Central memory CD8-positive, alpha-beta T cell (primary cell): ENCODE measurements at regions not wholly inside any gene's neighbourhood (a gene's known extent, or its start where the extent isn't known, plus 50 kb on each side); places are given as distances from the start of the nearest gene placed in this dataset.

ENCODE experiments used
- ATAC-seq: fragments of 150-1000 bp; cut with Tn5 transposase; replicated peaks from 2 replicates; pipeline ENCODE4 v1.10.0; 2022; ENCODE audit warnings: mild to moderate bottlenecking, moderate FRiP score, moderate number of reproducible peaks; ENCODE audit not compliant: poor library complexity, severe bottlenecking; ENCODE audit errors: extremely low read depth
- DNase-seq, 2 donors: peaks; one replicate each; pipeline ENCODE4 v3.0.0; 2021; ENCODE audit warnings: low spot score in 2 of 2
- H3K27ac Mint-ChIP-seq: one replicate; pipeline ENCODE4 v1.8.0; 2022; ENCODE audit warnings: low read depth, mild to moderate bottlenecking, moderate library complexity, mixed read lengths
- H3K27me3 Mint-ChIP-seq: one replicate; pipeline ENCODE4 v1.8.0; 2022; ENCODE audit warnings: mixed read lengths
- H3K36me3 Mint-ChIP-seq: one replicate; pipeline ENCODE4 v1.8.0; 2022; ENCODE audit warnings: mild to moderate bottlenecking, moderate library complexity, mixed read lengths; ENCODE audit not compliant: insufficient read depth
- H3K4me1 Mint-ChIP-seq: one replicate; pipeline ENCODE4 v1.8.0; 2022; ENCODE audit warnings: mixed read lengths
- H3K4me3 Mint-ChIP-seq: one replicate; pipeline ENCODE4 v1.8.0; 2022; ENCODE audit warnings: mild to moderate bottlenecking, moderate library complexity, mixed read lengths
- H3K9me3 Mint-ChIP-seq: one replicate; pipeline ENCODE4 v1.8.0; 2022; ENCODE audit warnings: mixed read lengths

DNA sequence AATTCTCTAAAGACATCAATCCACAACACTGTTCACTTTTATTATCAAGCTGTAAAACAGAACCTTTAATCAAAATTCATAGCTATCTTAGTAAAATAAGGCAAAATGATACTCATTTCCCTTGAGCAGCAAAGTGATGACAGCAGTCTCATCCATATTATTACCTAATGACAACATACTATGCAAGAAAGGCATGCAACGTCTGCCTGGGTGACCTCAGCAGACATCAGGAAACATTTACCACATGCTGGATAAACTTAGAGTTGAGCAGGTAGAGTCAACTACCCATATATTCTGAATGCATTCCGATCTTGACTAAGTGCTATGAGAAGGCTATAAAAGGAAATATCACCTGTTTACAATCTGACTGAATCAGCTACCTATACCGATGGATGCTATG is 145.1 kb downstream of the SIPA1L2 start:
- no peak for ATAC-seq
- Mint-ChIP-seq H3K4me3 (no peak overlapping the region), H3K9me3 (no peaks in the 10 kb centered on the region), H3K36me3 (peaks cover 4% of the 10 kb centered on the region), H3K27me3 (no peaks in the 10 kb centered on the region), H3K4me1 (no peaks in the 10 kb centered on the region), H3K27ac (no peak overlapping the region)
- no peak for DNase-seq

DNA sequence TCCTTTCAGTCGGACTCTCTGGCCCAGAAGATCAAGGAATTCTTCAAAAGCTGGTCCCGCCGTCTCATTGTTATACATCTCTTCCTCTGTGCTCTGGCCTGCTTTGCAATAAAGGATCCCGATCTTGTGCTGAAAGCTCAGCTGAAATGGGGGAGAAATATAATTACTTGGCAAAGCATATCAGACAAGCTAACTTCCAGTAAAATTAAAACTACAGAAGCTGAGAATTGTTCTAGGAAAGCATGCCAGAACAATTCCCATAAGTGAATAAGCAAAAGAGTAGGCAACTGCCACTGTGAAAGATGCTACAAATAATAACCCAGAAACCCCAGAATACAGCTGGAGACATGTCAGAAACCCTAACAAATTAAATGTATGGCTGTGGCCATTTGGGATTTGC is 146.1 kb downstream of the SIPA1L2 start:
- Mint-ChIP-seq H3K9me3 (no peaks in the 10 kb centered on the region), H3K27me3 (no peaks in the 10 kb centered on the region), H3K27ac (no peak overlapping the region), H3K4me3 (no peak overlapping the region), H3K4me1 (no peaks in the 10 kb centered on the region), H3K36me3 (peaks cover 4% of the 10 kb centered on the region)
- ATAC-seq: no peak
- DNase-seq: no peak

DNA sequence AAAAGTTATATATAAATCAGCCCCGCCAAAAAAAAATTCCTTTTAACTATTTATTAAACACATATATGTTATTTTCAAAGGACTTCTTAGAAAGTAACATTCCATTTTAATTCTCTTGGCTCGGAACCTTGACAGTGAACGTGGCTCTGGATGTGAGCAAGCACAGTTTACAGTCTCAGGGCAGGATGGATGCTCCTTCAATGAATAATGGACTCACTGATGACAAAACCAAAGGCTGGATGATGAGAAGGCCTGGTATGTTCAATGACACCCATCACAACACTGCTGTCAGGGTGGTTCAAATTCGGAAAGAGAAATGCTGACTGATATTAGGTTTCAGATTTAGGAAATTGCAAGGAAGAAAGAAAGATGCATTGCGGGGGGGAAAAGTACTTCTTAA is 148.8 kb downstream of the SIPA1L2 start:
- Mint-ChIP-seq H3K27me3 (no peaks in the 10 kb centered on the region), H3K4me1 (no peaks in the 10 kb centered on the region), H3K36me3 (peaks cover 6% of the 10 kb centered on the region), H3K4me3 (no peak overlapping the region), H3K27ac (no peak overlapping the region), H3K9me3 (no peaks in the 10 kb centered on the region)
- no peak for DNase-seq
- ATAC-seq: no peak

DNA sequence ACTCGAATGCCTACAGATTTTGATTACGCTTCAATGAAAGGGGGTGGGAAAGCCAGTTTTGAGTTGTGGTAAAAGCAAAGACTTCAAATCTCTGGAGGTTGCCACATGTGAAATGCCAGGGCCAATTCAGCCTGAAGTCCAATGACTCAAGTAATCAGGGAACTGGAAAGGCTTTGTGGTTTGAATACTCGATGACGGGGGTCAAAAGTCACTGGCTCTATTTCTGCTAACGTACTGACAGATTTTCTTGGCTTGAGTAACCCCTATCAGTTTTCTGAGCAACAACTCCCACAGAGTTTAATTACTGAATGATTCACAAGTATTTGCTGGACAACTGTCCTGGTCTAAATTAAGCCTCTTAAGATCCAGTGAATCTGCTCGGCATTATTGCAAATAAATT is 152.2 kb downstream of the SIPA1L2 start:
- H3K9me3 Mint-ChIP-seq: no peaks in the 10 kb centered on the region
- DNase-seq: no peak
- no peak overlapping the region for H3K27ac Mint-ChIP-seq
- H3K4me1 Mint-ChIP-seq: no peaks in the 10 kb centered on the region
- no peak overlapping the region for H3K4me3 Mint-ChIP-seq
- ATAC-seq: no peak
- H3K36me3 Mint-ChIP-seq: peaks cover 6% of the 10 kb centered on the region
- no peaks in the 10 kb centered on the region for H3K27me3 Mint-ChIP-seq

- Mint-ChIP-seq H3K9me3 (no peaks in the 10 kb centered on the region), H3K36me3 (peaks cover 4% of the 10 kb centered on the region), H3K4me1 (peaks cover 5% of the 10 kb centered on the region), H3K4me3 (no peak overlapping the region), H3K27me3 (no peaks in the 10 kb centered on the region), H3K27ac (no peak overlapping the region)
- ATAC-seq (no peak), DNase-seq (no peak)
Observed at GRCh38 chr1:232476538-232476950, 153.4 kb downstream of the SIPA1L2 start.

DNA sequence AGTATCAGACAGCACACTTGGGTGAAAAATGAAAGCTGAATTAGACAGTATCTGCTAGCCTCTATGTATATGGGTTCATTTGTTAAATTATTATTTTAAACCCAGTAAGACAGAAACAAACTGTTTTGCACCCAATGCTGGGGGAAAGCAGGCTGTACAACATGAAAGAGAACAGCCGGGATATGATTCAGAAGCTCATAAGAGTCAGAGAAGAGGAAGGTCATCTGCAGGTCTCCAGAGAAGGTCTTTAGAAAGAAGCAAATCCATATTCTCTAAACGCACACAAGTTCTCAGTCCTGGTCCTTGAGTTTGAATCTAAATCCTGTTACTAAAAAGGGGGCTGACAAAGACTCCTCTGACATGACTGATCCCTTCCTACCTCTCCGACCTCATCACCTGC is 155.1 kb downstream of the SIPA1L2 start:
- H3K27ac Mint-ChIP-seq: no peak overlapping the region
- no peaks in the 10 kb centered on the region for H3K27me3 Mint-ChIP-seq
- DNase-seq: no peak
- peaks cover 3% of the 10 kb centered on the region for H3K36me3 Mint-ChIP-seq
- H3K4me1 Mint-ChIP-seq: peaks cover 5% of the 10 kb centered on the region
- no peaks in the 10 kb centered on the region for H3K9me3 Mint-ChIP-seq
- no peak for ATAC-seq
- H3K4me3 Mint-ChIP-seq: no peak overlapping the region

DNA sequence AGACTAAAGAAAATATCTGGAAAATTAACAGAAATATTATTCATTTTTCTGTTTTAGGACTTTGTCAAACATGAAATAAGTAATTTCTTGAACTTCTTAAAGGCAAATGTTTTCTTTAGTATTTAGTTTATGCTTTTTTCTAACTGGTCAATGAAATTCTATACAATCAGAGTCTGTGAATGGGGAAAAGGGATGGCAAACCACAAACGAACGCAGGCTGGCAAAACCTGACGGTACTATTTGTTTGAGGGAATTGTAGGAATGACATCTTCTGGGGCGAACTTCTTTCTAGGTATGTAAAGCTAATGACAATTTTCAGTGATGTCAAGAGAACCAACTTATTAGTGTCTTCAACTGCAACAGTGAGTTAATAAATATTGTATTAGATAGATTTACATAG is 156.0 kb downstream of the SIPA1L2 start:
- H3K27ac Mint-ChIP-seq: no peak overlapping the region
- no peak overlapping the region for H3K4me3 Mint-ChIP-seq
- ATAC-seq: no peak
- peaks cover 5% of the 10 kb centered on the region for H3K4me1 Mint-ChIP-seq
- no peaks in the 10 kb centered on the region for H3K9me3 Mint-ChIP-seq
- peaks cover 2% of the 10 kb centered on the region for H3K36me3 Mint-ChIP-seq
- DNase-seq: no peak
- H3K27me3 Mint-ChIP-seq: no peaks in the 10 kb centered on the region

DNA sequence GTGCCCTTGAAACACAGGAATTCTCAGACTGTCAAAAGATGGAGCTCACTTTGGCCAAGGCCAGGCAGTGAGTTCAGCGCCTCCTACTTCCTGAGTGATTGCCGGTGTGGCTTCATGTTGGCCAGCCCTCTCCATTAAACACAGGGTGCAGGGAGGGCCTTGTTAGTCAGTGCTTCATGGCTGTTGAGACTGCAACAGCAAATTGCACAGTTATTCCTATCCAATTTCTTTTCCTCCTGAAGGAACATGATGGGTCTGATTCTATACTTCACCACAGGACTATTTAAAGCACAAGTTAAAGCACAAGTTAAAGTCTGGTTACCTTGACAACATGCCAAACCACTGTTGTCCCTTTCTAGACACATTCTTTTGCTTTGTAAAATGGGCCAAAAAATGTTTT is 156.6 kb downstream of the SIPA1L2 start:
- Mint-ChIP-seq H3K4me1 (peaks cover 5% of the 10 kb centered on the region), H3K4me3 (no peak overlapping the region), H3K27ac (no peak overlapping the region), H3K27me3 (no peaks in the 10 kb centered on the region), H3K9me3 (no peaks in the 10 kb centered on the region), H3K36me3 (peaks cover 2% of the 10 kb centered on the region)
- ATAC-seq: no peak
- DNase-seq: no peak

- Mint-ChIP-seq H3K27ac (no peak overlapping the region), H3K27me3 (no peaks in the 10 kb centered on the region)
Observed at GRCh38 chr1:232472485-232473041, 157.4 kb downstream of the SIPA1L2 start.

DNA sequence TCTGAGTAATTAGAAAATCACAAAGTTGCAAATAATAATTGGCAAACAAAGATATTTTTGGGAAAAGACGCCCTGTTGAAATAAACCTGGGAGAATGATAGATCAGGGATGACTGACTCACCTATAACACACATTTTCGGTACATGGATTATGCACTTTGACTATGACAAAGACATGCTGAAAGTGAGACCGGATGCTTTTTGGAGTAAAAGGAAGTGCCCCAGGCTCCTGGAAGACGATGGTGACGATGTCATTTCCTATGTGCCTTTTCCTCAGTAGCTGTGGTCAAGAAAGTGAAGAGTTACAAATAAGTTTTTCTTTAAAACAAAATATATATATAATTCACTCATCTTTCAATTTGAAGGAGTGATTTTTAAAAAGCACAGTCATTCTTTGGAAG is 158.7 kb downstream of the SIPA1L2 start:
- Mint-ChIP-seq H3K36me3 (peaks cover under 1% of the 10 kb centered on the region), H3K4me3 (no peak overlapping the region), H3K27me3 (no peaks in the 10 kb centered on the region), H3K27ac (no peak overlapping the region), H3K9me3 (no peaks in the 10 kb centered on the region), H3K4me1 (peaks cover 15% of the 10 kb centered on the region)
- no peak for DNase-seq
- ATAC-seq: no peak

More at GRCh38 chr1:232472485-232473041, 157.4 kb downstream of the SIPA1L2 start:
- H3K9me3 Mint-ChIP-seq: no peaks in the 10 kb centered on the region
- DNase-seq (no peak), ATAC-seq (no peak)
- no peak overlapping the region for H3K4me3 Mint-ChIP-seq
- peaks cover 9% of the 10 kb centered on the region for H3K4me1 Mint-ChIP-seq
- H3K36me3 Mint-ChIP-seq: peaks cover 2% of the 10 kb centered on the region

DNA sequence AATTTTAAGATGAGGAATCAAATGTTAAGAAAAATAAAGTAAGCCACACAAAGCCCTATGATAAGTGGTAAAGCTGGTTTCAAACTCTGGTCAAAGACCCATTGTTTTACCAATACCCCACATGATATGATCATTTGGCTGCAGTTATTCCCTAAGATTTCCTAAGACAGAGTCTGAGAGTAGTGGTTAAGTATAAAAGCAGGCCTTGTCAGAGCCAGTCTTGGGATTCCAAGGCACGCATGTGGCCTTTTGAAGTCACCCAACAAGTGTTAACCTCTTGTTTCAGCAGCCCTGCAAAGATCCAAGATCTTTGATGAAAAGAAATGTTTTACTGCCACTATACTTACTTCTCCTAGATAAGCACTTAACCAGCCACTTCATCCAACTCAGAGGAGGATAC is 159.2 kb downstream of the SIPA1L2 start:
- Mint-ChIP-seq H3K9me3 (no peaks in the 10 kb centered on the region), H3K36me3 (no peaks in the 10 kb centered on the region), H3K27ac (no peak overlapping the region), H3K4me1 (peaks cover 15% of the 10 kb centered on the region), H3K27me3 (no peaks in the 10 kb centered on the region), H3K4me3 (no peak overlapping the region)
- DNase-seq: no peak
- no peak for ATAC-seq

- Mint-ChIP-seq H3K36me3 (no peaks in the 10 kb centered on the region), H3K4me1 (peaks cover 15% of the 10 kb centered on the region), H3K9me3 (no peaks in the 10 kb centered on the region), H3K4me3 (no peak overlapping the region), H3K27ac (no peak overlapping the region), H3K27me3 (no peaks in the 10 kb centered on the region)
- DNase-seq: no peak
- no peak for ATAC-seq
Observed at GRCh38 chr1:232468249-232468648, 161.7 kb downstream of the SIPA1L2 start.

- ATAC-seq (no peak), DNase-seq (no peak)
- Mint-ChIP-seq H3K27ac (no peak overlapping the region), H3K27me3 (no peaks in the 10 kb centered on the region), H3K36me3 (no peaks in the 10 kb centered on the region), H3K4me1 (peaks cover 14% of the 10 kb centered on the region), H3K4me3 (no peak overlapping the region), H3K9me3 (no peaks in the 10 kb centered on the region)
Observed at GRCh38 chr1:232467073-232467760, 162.7 kb downstream of the SIPA1L2 start.
